GM18517 (cell line): ENCODE measurements at regions not wholly inside any gene's neighbourhood (a gene's known extent, or its start where the extent isn't known, plus 50 kb on each side); places are given as distances from the start of the nearest gene placed in this dataset.

ENCODE experiments used
- ATAC-seq: cut with Tn5 transposase; IDR thresholded peaks from one replicate; pipeline ENCODE4 v1.9.1; 2021; ENCODE audit warnings: mild to moderate bottlenecking, moderate library complexity; ENCODE audit not compliant: unreplicated experiment

- ATAC-seq, result no peak
These were observed 249.0 kb downstream of the CRPPA start for GRCh38 chr7:16172366-16172765.

GRCh38 chr7:16171928-16172327, 249.4 kb downstream of the CRPPA start:
- ATAC-seq, result no peak

DNA sequence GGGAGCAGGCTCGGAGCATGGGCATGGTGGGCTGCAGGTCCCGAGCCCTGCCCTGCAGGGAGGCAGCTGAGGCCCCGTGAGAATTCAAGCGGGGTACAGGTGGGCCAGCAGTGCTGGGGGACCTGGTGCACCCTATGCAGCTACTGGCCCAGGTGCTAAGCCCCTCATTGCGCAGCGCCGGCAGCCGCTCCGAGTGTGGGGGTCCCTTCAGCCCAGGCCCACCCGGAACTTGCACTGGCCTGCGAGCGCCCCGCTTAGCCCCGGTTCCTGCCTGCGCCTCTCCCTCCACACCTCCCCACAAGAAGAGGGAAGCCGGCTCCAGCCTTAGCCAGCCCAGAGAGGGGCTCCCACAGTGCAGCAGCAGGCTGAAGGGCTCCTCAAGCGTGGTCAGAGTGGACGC, 250.7 kb downstream of the CRPPA start:
- no peak for ATAC-seq

GRCh38 chr7:16169537-16169936, 251.8 kb downstream of the CRPPA start:
- ATAC-seq, result no peak

DNA sequence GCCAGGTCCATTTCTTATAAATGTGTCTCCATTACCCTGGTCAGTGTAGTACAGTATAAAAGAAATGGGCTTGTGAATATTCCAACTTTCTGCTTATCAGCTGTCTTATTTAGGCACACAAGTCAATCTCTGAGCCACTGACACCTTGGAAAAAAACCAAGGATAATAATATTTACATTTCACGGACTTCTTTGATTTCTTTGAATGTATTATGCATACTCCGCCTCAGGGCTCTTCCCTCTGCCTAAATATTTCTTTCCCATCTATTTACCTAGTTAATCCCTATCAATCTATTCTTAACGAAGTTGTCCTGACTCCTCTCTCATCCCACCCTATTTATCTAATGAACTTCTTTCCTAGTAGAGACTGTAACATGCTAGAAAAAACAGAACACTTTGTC, 253.8 kb downstream of the CRPPA start:
- no peak for ATAC-seq

GRCh38 chr7:16144361-16144760, 277.0 kb downstream of the CRPPA start:
- ATAC-seq, result no peak

DNA sequence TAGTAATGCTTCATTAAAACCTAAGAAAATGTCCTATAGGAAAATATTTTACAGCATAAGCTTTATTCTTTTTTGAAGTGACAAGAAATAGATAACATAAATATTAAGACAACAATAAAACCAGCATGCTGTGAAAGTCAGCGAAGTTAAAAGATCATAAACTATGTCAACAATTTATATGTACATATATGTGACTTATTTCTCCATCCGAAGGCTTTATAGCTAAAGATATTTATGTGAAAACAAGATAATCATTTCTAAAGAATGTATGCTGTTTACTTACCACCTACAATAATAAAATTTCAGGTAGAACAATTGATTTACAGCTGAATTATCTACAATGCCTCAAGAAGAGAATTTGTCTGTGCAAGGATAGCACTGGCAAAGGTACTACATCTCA, 283.4 kb downstream of the CRPPA start:
- no peak for ATAC-seq

DNA sequence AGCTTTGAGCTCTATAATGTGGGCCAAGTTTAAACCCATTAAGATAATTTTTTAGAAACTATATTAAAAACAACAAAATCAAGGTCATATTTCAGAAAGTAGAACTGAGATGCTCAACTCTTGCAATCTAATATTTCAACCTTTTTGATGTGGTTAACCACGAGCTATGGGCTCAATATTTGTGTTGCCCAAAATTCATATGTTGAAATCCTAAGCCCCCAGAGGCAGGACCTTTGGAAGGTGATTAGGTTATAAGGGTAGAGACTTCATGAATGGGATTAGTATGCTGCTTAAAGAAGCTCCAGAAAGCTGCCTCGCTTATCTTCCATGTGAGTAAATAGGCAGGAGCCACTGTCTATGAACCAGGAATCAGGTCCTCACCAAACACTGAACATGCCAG, 284.4 kb downstream of the CRPPA start:
- no peak for ATAC-seq

- ATAC-seq, result no peak
These were observed 285.7 kb downstream of the CRPPA start for GRCh38 chr7:16135658-16136057.

GRCh38 chr7:16130111-16131110, 290.9 kb downstream of the CRPPA start:
- ATAC-seq, result no peak

GRCh38 chr7:16129431-16130110, 291.8 kb downstream of the CRPPA start:
- no peak for ATAC-seq

DNA sequence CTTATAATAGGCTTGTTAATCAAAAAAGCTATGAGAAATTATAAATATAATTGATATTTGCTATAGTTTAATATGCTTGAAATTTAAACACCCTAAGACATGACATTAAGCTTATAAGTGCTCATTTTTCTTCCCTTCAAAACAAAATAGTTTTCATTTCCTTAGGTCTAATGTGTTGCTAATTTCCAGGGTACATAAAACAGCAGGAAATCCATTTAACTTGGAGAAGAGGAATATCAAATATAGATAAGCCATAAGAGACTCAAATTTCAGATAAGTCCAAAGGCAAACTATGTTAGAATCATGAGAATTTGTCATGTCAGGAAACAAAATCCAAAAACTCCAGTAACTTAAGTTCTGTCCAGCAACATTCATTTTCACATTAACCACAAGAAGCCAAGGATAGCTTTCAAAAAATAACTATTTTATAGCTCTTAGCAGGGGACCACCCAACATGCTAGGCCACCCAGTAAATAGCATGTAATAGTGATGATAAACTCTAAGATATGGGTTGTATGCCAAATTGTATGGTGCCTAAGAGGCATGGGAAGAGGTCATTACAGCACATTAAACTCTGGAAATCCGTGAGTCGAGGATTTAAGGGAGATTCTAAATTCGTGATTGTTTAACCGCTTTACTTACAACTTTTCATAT, 298.1 kb downstream of the CRPPA start:
- no peak for ATAC-seq

GRCh38 chr7:16121876-16122390, 299.4 kb downstream of the CRPPA start:
- no peak for ATAC-seq

DNA sequence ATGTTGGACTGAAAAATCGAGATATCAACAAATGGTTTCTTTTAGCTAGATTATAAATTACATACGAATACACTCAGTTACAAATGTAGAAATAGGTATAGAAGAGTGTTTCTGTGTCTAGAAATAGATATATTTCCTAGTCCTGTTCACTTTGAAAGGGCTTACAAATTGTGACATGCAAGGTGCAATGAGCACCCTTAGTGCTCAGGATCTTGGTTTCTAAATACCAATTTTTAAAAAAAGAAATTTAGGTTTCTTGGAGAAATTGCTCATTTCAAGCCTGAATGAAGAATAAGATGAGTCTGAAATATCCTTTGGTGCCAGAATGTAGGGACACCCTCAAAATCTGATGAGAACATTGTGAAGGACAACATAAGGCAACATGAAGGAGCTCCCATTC, 306.0 kb downstream of the CRPPA start:
- ATAC-seq, result no peak

- ATAC-seq, result no peak
These were observed 306.7 kb downstream of the CRPPA start for GRCh38 chr7:16114633-16115032.

GRCh38 chr7:16114071-16114470, 307.3 kb downstream of the CRPPA start:
- ATAC-seq, result no peak

GRCh38 chr7:16113058-16113457, 308.3 kb downstream of the CRPPA start:
- no peak for ATAC-seq

DNA sequence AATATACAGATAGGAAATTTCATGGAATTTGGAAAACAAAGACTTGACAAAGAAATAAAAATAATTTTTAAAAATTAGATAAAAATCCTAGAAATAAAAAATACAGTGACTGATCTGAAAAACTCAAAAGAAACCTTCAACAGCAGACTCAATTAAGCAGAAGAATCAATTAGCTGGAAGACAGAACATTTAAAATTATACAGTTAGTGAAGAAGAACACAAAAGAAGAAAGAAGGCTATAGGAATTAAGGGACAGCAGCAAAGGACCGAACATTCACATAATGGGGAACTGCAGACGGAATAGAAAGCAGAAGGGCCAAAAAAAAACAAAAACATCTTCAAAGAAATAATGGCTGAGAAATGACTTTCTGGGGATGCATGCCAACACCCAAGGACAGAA, 314.5 kb downstream of the CRPPA start:
- ATAC-seq, result no peak

- ATAC-seq, result no peak
These were observed 315.0 kb downstream of the CRPPA start for GRCh38 chr7:16106300-16106699.

- ATAC-seq, result no peak
These were observed 322.0 kb downstream of the CRPPA start for GRCh38 chr7:16099302-16099849.

GRCh38 chr7:16098585-16099179, 322.7 kb downstream of the CRPPA start:
- ATAC-seq, result no peak
